Hepatocyte (in vitro differentiated cells): ENCODE measurements at regions not wholly inside any gene's neighbourhood (a gene's known extent, or its start where the extent isn't known, plus 50 kb on each side); places are given as distances from the start of the nearest gene placed in this dataset.

ENCODE experiments used
- EZH2 ChIP-seq: fragments of 200-600 bp; sonication (generic); IDR thresholded peaks from 2 replicates; pipeline ENCODE4 v1.6.1; 2016; ENCODE audit warnings: antibody characterized with exemption, mild to moderate bottlenecking, borderline replicate concordance
- TF ChIP-seq, protein P1 (sequence below): fragments of 200-600 bp; sonication (generic); IDR thresholded peaks from 2 replicates; pipeline ENCODE4 v1.5.1; 2016; ENCODE audit warnings: antibody characterized with exemption, mild to moderate bottlenecking; ENCODE audit not compliant: poor library complexity

DNA sequence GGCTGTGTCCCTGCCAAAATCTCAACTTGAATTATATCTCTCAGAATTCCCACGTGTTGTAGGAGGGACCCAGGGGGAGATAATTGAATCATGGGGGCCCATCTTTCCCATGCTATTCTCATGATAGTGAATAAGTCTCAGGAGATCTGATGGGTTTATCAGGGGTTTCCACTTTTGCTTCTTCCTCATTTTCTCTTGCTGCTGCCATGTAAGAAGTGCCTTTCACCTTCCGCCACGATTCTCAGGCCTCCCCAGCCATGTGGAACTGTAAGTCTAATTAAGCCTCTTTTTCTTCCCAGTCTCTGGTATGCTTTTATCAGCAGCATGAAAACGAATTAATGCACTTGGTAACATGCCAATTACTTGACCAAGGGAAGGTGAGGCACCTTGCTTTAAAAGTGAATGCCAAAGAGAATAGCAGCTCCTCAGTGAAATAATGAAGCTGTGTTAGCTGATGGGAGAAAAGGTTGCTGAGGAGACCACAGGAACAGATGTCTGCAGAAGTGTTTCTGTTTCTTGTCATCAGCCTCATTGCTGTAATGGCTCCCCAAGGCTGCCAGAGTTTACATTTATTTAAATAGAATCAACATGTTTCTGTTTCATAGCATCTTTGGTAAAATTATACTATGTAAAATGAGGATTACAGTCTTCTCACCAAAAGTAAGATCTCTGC, 89.0 kb upstream of the CD44 start:
- no peak for TF ChIP-seq EZH2
- TF ChIP-seq, protein P1, sequence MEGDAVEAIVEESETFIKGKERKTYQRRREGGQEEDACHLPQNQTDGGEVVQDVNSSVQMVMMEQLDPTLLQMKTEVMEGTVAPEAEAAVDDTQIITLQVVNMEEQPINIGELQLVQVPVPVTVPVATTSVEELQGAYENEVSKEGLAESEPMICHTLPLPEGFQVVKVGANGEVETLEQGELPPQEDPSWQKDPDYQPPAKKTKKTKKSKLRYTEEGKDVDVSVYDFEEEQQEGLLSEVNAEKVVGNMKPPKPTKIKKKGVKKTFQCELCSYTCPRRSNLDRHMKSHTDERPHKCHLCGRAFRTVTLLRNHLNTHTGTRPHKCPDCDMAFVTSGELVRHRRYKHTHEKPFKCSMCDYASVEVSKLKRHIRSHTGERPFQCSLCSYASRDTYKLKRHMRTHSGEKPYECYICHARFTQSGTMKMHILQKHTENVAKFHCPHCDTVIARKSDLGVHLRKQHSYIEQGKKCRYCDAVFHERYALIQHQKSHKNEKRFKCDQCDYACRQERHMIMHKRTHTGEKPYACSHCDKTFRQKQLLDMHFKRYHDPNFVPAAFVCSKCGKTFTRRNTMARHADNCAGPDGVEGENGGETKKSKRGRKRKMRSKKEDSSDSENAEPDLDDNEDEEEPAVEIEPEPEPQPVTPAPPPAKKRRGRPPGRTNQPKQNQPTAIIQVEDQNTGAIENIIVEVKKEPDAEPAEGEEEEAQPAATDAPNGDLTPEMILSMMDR: no peak
